WERI-Rb-1 (cell line): ENCODE measurements at regions not wholly inside any gene's neighbourhood (a gene's known extent, or its start where the extent isn't known, plus 50 kb on each side); places are given as distances from the start of the nearest gene placed in this dataset.

ENCODE experiments used
- DNase-seq: peaks from one replicate; pipeline ENCODE4 v3.0.0-alpha.2; 2020
- H3K27ac ChIP-seq: fragments of 250-450 bp; sonication (Bioruptor Pico); 2 replicates; pipeline ENCODE4 v1.5.1; 2020; ENCODE audit warnings: mild to moderate bottlenecking, moderate library complexity
- H3K27me3 ChIP-seq: fragments of 250-450 bp; sonication (Bioruptor Pico); 2 replicates; pipeline ENCODE4 v1.5.1; 2021; ENCODE audit warnings: mild to moderate bottlenecking, low read depth, moderate library complexity; ENCODE audit not compliant: insufficient read depth, severe bottlenecking
- H3K36me3 ChIP-seq: fragments of 250-450 bp; sonication (Bioruptor Pico); 2 replicates; pipeline ENCODE4 v1.5.1; 2020; ENCODE audit warnings: mild to moderate bottlenecking, moderate library complexity
- H3K4me3 ChIP-seq: 2 replicates; pipeline ENCODE4 v1.5.1; 2011; ENCODE audit warnings: low read depth, mild to moderate bottlenecking, control low read depth, low read length
- H3K9me3 ChIP-seq: fragments of 250-450 bp; sonication (Bioruptor Pico); 2 replicates; pipeline ENCODE4 v1.5.1; 2021; ENCODE audit warnings: mild to moderate bottlenecking, moderate library complexity; ENCODE audit not compliant: severe bottlenecking
- TF ChIP-seq, protein P1 (sequence below): IDR thresholded peaks from 2 replicates; pipeline ENCODE4 v1.5.1; 2011; ENCODE audit warnings: low read depth, mild to moderate bottlenecking, control low read depth, inconsistent platforms, low read length

DNA sequence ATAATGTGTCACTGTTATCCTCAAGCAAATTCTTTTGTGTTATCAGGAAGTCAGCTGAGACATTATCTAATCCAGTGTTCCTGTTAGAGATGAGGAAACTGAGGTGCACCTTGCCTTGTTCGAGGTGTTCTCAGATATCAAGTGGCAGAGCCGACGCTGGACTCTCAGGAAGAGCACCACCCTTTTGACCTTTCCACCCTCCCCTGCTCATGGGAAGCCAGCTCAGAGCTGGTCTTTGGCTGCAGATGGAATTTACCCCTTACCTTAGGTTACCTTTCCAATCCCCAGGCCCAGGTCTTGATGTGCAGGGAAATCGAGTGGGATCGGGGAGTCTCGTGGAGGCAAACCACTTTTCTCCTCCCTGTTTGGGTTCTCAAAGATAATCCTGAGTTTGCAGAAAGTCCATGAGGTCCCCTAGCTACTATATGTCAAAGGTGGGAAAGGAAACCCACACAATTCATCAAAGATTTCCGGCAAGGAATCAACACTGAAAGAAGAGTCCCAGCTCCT lies 62.9 kb upstream of the PIM1 start:
- Histone ChIP-seq H3K36me3 (no peaks in the 10 kb centered on the region), H3K9me3 (no peaks in the 10 kb centered on the region), H3K4me3 (no peak overlapping the region), H3K27ac (no peak overlapping the region), H3K27me3 (no peaks in the 10 kb centered on the region)
- TF ChIP-seq, protein P1, sequence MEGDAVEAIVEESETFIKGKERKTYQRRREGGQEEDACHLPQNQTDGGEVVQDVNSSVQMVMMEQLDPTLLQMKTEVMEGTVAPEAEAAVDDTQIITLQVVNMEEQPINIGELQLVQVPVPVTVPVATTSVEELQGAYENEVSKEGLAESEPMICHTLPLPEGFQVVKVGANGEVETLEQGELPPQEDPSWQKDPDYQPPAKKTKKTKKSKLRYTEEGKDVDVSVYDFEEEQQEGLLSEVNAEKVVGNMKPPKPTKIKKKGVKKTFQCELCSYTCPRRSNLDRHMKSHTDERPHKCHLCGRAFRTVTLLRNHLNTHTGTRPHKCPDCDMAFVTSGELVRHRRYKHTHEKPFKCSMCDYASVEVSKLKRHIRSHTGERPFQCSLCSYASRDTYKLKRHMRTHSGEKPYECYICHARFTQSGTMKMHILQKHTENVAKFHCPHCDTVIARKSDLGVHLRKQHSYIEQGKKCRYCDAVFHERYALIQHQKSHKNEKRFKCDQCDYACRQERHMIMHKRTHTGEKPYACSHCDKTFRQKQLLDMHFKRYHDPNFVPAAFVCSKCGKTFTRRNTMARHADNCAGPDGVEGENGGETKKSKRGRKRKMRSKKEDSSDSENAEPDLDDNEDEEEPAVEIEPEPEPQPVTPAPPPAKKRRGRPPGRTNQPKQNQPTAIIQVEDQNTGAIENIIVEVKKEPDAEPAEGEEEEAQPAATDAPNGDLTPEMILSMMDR, result no peak
- DNase-seq, result peak; percentile 27

DNA sequence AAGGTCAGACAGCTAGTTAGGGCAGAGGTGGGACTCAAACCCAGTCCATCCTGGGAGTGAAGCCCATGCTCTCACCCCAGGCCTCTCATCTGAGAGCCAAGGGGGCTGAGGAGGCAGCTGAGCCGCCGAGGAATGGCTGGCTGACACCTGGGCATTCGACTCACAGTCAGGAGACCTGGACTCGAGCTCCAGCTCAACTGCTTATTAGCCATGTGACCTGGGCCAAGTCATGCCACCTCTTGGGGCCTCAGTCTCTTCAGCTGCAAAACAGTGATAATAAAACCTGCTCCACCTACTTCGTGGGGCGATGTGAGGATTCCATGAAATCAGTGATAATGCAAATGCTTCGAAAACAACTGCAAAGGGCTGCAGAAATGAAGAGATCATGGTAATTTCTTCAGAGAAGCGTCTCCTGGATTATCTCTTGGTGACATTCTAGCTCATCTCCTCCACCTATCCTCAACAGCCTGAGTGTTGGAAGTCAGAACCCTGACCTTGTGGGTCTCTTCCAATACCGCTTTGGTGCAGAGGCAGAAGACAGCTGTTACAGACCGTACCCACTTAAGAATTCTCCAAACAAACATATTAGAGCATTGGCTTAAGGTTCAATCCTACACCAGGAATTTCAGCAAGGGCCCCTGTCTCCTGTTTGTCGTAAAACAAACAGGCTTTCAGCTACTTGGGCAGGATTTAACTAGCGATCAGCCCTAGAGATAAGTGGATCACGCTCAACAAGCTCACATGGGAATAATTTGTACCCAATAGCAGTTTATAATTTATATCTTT lies 60.0 kb upstream of the PIM1 start:
- Histone ChIP-seq H3K9me3 (no peaks in the 10 kb centered on the region), H3K27me3 (no peaks in the 10 kb centered on the region), H3K27ac (no peak overlapping the region), H3K4me3 (no peak overlapping the region), H3K36me3 (no peaks in the 10 kb centered on the region)
- DNase-seq, result peak; percentile 34
- TF ChIP-seq, protein P1, result no peak

DNA sequence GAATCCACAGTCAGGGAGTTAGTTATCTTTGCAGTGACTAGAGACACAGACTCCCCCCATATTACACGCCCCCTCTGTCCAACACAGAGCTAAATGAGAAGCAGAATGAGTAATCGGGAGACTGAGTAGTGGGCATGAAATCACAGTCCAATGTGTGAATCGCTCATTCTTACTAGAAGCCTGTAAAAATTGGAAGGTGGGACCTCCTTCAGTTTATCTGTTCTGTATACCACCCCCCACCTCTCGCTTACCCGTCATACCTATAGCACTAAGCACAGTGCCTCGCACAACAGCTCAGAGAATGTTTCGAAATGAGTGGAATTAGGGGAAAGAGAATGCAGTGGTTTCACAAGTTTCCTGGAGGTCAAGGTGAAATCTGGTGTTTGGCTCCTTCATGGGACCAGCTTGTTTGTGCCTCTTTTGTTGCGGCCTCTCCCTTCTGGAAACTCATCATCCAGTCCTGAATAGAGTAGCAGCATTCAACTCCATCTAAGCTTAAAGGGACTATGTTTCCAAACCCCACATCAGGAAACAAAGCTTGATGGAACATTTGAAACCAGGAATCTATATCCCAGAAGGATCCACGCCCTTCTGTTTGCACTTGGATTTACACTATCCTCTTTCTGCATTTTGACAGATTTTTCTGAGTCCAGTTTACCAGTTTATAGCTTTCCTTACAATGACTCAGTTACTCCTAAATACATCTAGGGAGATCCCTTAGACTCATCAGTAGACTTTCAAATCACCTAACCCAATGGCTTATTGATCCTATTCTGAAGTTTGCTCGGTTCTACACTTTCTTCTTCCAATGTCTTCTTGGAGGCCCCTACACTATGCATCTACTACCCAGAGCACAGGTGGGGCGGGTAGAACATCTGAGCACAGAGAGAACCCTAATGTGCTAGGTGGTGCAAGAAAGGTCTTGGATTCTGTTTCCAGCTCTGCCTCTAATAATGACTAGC lies 59.2 kb upstream of the PIM1 start:
- H3K4me3 ChIP-seq, result no peak overlapping the region
- H3K27me3 ChIP-seq, result no peaks in the 10 kb centered on the region
- TF ChIP-seq, protein P1, result no peak
- H3K36me3 ChIP-seq, result no peaks in the 10 kb centered on the region
- H3K27ac ChIP-seq, result no peak overlapping the region
- no peaks in the 10 kb centered on the region for H3K9me3 ChIP-seq
- DNase-seq, result no peak

DNA sequence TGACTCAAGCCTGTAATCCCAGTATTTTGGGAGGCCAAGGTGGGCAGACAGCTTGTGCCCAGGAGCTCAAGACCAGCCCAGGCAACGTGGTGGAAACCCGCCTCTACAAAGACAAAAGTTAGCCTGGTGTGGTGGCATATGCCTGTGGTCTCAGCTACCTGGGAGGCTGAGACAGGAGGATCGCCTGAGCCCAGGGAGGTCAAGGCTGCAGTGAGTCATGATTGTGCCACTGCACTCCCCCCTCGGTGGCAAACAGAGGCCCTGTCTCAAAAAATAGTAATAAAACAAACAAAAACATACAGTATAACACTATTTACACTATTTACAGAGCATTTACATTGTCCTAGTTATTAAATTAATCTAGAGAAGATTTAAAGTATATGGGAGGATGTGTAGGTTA lies 56.0 kb upstream of the PIM1 start:
- TF ChIP-seq, protein P1, result no peak
- Histone ChIP-seq H3K9me3 (no peaks in the 10 kb centered on the region), H3K36me3 (no peaks in the 10 kb centered on the region), H3K27ac (no peak overlapping the region), H3K4me3 (no peak overlapping the region), H3K27me3 (no peaks in the 10 kb centered on the region)
- no peak for DNase-seq

DNA sequence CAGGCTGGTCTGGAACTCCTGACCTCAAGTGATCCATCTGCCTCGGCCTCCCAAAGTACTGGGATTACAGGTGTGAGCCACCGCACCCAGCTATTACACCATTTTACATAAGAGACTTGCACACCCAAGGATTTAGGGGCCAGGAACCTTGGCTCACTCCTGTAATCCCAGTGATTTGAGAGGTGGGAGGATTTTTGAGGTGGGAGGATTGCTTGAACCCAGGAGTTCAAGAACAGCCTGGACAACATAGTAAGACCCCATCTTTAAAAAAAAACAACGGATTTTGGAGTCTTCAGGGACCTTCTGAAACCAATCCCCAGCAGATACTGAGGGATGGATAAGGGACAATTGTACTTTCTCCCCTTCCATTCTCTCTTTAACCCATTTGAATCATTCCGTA lies 55.3 kb upstream of the PIM1 start:
- no peaks in the 10 kb centered on the region for H3K27me3 ChIP-seq
- no peak overlapping the region for H3K4me3 ChIP-seq
- no peaks in the 10 kb centered on the region for H3K9me3 ChIP-seq
- no peaks in the 10 kb centered on the region for H3K36me3 ChIP-seq
- TF ChIP-seq, protein P1, result no peak
- DNase-seq, result no peak
- H3K27ac ChIP-seq, result no peak overlapping the region
